ENCODE measurements at regions not wholly inside any gene's neighbourhood (a gene's known extent, or its start where the extent isn't known, plus 50 kb on each side); places are given as distances from the start of the nearest gene placed in this dataset.

DNA sequence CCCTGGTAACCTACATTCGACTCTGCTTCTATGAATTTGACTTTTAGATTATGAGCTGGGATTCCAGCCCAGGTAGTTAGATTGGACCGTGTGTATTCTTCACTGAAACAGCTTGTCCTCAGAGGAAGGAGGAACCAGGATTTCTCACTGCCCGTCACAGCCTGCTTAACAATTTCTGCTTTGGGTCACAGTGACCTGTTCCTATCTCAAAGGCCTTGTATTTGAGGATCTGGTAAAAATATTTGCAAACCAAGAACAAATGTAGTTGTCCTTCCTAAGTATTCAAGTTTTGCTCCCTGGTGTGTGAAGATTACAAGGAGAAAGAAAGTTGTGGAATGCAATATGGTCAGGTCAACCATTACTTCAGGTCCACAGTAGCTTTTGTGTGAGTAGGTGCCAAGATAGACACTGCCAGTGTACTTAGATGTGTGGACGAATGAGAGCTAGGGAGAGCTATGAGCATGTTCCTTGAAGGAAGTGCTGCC, 55.1 kb downstream of the KIF4B start:
- no peak for DNase-seq

DNA sequence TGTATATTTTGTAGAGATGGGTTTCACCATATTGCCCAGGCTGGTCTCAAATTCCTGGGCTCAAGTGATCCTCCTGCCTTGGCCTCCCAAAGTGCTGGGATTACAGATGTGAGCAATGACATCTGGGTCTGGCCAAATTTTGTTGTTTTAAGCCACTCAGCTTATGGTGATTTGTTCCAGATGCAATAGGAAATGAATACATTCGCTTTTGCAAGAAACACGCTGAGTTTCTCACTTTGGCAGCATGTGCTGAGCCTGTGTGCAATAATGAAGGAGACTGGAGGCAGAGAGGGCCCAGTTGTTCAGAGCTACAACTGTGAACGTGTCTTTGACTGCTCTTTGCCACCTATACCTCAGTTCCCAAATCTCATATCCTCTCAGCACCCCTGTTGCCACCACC, 56.4 kb downstream of the KIF4B start:
- DNase-seq = no peak

DNA sequence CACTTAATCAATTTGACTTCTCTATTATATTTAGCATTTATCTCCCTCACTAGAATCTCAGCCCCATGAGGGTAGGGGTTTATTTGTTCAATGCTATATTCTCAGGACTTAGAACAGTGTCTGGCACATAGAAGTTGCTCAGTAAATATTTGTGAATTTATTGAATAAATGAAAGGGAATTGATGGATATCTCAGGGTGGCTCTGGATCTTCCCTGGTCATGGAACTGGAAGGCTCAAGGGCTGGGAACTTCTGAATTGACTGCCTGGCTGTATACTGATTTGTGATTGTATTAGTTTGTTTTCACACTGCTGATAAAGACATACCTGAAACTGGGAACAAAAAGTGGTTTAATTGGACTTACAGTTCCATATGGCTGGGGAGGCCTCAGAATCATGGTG, 57.2 kb downstream of the KIF4B start:
- no peak for DNase-seq

DNA sequence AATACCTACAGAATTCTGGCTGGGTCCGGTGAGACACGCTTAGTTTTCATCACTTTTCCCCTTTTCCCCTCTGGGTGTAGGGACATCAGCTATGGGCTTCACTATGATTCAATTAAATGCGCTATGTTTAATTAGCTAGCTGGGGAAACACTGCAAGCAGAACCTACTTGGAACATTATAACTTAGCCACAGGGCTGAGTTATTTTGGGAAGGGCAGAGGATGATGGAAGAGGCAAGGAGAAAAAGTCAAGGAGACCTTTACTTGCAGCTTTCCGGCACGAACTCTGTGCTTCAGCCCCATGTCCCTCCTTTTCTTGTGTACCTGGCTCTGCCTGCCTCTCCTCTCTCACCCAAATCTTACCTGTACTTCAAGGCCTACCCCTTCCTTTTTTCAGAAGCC, 62.8 kb downstream of the KIF4B start:
- no peak for DNase-seq

DNA sequence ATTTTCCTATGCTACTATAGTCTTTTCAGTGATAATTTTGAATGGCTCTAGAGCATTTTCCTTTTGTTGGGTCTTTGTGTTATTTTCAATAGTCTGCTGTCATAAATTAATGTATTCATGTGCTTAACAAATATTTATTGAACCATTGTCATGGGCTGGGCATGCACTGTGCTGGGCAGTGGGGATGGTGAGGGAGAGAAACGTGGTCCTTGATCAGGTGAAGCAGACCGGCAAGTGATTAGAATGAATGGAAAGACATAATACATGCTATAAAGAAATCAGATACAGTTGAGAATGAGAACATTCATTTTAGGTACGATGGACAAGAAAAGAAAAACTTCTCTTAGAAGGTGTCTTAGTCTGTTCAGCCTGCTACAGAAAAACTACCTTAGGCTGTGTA, 66.1 kb downstream of the KIF4B start:
- DNase-seq = no peak

DNA sequence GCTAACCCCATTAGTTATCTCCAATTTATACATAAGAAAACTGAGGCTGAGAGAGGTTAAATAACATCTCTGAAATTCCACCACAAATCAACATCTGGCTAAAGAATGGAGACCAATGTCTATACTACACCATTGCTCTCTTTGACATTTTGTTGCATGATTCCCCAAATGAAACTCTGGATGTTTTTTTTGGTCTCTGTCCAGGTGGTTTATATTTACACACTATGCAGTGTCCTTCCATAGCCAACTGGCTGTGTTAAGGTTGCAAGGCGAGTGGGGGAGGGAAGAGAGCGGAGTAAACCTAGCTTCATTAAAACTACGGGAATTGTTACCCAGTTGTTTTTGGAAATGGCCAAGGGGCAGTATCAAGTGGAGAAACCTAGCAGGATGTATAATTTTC, 67.2 kb downstream of the KIF4B start:
- no peak for DNase-seq

DNA sequence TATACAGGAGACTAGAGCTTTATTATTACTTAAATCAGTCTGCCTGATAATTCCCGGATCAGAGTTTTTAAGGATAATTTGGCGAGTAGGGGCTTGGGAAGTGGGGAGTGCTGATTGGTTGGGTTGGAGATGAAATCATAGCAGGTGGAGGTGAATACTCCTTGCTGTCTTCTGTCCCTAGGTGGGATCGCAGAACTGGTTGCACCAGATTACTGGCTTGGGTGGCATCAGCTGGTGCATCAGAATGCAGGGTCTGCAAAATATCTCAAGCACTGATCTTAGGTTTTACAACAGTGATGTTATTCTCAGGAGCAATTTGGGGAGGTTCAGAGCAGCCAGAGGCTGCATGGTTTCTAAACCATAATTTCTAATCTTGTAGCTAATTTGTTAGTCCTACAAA, 68.1 kb downstream of the KIF4B start:
- no peak for DNase-seq

DNA sequence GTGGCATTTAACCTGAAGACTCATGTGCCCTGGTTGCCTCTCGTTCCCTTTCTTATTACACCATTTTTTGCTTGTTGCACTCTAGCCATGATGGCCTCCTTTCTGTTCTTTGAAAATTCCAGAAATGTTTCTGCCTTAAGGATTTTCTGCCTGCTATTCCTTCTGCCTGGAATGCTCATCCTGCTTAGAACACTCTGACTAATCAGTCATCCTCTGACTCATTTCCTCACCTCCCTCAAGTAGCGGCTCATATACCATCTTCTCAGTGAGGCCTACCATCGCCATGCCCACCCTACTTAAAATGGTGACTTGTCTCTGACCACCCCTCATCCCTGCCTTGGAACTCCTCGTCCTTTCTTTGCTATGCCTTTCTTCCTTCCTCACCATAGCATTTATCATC, 68.8 kb downstream of the KIF4B start:
- no peak for DNase-seq

DNA sequence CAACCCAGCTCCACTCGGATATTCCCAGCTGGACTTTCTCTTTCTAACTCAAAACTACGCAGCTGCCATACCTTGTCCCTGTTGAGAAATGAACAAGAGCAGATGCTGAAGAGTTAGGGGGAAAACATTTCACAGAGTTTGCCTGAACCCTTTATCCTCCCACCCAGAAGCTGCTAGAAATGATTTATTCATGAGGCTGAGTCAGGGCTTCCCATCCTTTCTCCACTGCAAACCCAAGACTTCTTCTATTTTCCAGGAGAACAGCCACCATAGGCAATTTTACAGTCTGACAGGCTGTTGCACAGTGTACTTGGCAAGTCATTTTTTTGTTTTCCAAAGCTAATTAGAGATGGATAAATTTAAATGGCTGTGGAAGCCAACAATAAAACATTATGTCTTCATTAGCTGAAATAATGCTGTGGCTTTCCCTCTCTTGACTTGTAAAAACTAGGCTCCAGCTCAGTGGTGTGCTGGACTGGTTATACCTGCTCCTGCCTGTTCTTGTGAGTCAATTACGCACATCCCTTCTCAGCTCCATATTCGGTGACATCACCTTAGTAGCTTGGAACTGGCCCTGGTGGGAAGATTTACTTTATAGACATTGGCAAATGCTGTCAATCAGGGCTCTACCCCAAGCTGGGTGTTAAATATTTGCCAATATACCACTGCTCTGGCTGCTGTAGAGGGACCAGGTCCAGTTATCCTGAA, 71.9 kb downstream of the KIF4B start:
- no peak for DNase-seq

DNA sequence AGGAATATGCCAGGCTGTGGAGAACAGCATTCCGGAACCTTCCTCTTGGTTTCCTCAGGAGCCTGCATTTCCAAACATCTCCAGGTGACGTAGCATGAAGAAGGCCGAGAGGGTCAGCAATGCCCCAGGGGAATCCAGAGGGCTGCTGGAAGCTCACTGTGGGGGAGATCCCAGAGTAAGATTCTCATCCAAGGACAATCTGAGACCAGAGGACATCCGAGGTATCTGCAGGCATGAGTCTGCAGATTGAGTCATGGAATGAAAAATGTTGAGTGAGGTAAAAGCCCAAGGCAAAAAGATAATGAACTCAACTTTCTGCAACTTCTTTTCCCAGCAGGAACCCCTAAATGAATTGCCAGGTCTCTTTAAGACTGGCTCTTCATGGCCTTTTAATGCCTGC, 73.5 kb downstream of the KIF4B start:
- DNase-seq = no peak

DNA sequence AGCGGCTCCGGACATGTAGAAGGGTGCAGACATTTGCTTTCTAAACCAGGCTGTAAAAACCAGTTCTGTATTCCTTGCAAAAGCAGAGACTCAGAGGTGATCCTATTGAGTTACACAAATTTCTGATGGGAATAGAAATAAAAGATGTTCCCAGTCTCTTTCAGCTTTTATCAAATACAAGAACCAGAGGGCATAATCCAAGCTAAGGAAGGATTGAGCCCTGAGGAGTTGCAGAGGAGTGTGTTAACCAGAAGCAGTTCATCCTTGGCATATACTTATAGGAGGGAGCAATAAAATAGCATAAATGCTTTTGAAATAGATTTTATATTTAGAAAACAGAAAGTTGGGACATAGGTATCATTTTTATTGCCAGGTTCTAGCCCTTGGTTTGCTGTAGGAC, 75.3 kb downstream of the KIF4B start:
- no peak for DNase-seq

DNA sequence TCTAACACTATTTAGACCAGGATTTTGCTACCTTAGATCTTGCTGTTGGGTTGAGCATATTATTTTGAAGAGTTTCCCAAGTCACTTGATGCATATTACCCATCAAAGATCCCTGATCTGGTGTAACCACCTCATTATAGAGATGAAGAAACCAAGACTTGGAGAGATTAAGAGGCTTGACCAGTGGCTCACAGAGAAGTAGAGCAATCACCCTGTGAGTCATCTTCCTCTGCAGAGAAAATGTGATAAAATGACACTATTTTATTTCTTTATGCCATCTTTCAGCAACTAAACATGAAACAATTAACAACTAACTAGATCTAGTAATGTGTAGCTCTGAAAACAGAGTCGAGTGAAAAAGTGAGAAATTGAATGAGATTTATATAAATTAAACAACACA, 76.1 kb downstream of the KIF4B start:
- no peak for DNase-seq

DNA sequence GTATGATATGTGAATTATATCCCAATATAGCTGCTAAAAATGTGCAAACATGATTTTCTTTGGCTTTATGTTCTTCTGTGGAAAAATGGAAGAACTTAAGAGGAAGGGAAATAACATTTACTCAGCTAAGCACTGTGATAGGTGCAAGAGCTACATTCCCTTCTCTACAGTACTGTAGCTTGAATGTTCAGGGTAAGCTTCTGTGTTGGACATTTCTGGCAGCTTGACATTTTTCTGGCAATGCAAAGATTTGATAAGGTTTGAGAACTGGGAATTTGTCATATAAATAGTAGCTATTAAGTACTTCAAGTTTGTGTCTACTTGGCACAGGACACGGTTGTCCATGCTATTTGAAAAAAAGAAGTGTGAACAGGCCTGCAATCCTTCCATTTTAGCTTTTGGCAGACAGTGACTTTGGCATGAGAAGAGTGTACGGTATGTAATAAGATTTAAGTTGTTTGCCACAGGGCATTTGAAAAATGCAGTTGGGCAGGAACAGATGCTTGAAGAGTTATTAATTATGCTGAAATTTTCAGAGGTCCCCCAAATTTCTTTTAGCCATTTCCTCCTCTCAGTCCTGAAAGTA, 77.6 kb downstream of the KIF4B start:
- no peak for DNase-seq

DNA sequence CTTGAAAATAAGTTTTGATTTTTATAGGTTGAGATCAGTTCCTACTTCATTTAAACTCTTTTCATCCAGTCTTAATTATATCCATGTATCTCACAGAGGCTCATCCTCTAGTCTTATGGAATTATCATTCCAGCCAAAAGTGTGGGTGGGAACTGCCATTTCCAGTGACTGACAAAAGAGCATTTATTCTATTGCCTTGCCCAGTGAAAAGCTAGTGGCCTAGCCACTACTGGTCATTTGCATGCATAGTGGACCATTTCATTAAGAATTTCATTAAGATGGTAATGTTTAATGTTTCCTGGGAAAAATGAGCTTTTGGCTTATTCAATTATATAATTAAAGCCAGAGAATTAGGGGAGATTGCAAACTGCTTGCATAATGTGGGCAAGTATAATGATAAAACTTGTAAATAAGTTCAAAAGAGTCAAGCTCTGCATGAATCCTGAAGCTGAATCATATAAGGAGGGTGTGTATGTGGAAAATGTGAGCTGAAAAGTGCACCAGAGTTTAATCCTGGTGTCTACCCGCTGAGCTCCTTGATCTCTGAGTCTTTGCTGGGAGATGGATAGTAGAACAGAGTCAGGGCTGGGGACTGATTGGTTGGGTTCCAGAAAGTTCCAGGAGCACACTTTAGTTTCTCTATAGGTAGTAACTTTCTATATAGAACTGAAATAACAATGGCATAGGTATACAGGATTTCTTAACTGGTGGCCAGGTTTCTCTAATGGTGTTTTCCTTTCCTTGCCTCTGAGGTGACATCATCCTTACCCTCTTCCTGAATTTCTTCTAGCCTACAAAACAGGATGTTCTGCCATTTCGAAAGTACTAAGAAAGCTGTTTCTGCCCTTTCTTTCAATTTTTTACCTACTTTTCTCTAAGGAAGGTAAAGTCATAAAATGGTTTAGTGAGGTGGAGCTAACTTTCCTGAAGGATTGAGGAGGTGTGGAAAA, 78.5 kb downstream of the KIF4B start:
- no peak for DNase-seq

DNA sequence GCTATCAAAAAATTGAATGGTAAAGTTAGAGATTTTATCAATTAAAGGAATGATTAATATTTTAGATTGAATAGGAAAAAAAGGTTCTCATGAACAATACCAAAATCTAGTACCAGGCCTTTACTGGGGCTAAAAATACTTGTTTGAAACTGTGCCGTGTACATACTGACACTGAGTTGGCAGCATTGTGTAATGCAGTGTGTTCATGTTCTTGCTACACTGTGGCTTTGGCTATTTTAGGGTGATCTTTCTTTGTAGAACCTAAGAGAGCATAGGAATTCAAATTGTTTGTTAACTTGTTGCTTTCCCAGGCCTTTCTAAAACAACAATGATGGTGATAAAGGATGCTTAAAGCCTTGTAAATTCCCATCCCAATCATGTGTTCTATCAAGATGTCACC, 80.9 kb downstream of the KIF4B start:
- no peak for DNase-seq

DNA sequence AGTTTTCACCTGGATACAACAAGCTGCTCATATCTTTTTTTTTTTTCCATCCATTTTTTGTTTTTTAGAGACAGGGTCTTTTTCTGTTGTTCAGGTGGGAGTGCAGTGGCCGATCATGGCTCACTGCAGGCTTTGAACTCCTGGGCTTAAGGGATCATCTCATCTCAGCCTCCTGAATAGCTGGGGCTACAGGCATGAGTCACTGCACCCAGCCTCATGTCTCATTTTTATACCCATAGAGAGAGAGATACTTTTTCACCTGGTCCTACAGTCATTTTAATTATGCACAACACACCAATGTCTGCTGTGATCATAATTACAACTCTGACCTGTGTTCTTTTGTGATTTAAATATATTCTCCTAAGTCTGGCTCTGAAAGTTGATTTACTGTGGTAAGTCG, 84.4 kb downstream of the KIF4B start:
- no peak for DNase-seq

DNA sequence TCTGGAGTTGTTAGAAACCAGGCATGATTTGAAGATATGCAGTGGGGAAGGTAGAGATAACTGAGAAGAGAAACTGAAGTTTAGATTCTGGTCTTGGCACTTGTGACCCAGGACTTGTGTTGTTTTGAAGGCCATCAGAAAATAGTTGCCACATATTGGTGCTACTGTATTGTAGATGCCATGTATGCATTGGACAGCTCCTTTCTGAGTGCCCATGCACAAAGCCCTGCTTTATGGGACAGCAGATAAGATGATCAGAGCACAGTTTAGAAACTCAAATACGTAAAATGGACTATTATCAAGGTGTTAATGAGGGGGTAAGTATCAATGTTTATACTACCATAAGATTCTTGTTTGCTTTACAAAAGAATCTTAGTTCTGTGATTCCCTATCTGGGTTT, 84.9 kb downstream of the KIF4B start:
- no peak for DNase-seq

DNA sequence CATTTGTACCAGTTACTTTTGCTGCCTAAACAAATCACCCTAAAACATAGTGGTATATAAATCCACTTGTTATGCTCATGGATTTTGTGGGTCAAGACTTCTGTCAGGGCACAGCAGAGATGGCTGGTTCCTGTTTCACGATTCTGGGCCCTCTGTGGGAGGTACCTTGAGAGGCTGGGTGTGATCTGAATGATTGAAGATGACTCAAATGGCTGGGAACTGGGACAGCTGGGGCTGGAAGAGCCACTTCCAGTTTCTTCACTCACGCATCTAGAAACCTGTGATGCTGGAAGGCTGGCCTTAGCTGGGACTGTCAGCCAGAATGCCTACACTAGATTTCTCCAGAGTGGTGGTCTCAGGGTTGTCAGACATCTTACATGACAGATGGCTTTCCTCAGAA, 88.1 kb downstream of the KIF4B start:
- DNase-seq = no peak

DNA sequence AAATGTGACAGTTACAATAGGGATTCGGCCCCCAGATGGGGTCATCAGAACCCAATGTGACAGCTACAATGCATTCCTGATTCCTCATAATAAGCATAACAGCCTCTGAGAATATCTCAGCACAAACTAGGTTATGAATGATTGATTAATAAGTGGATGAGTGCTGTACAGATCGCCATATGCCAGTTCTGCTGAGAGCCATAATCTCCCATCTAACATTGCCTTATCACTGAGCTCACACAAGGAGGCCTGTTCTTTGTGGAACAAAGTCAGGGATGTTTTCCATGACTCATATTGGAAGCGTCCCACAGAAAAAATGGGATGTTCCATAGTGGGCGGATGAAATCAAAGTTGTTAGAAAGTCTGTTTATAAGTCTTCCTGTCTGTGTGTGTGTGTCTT, 89.6 kb downstream of the KIF4B start:
- DNase-seq = no peak

DNA sequence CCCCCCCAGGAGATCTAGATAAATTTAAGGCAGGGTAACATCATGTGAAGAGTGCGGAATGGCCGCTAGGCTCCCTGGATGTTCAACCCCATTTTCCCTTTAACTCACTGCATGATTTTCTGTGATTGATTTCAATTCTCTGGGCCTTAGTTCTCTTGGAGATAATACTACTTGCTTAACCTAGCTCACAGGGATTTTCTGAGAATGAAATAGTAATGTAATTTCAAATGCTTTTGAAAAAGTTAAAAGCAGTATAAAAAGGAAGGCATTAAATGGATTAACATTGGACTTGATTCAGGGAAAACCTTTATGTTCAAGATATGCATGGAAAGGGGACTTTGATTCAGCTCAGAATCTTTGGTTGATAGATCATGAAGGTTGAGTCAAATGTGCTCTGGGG, 90.9 kb downstream of the KIF4B start:
- DNase-seq = no peak

DNA sequence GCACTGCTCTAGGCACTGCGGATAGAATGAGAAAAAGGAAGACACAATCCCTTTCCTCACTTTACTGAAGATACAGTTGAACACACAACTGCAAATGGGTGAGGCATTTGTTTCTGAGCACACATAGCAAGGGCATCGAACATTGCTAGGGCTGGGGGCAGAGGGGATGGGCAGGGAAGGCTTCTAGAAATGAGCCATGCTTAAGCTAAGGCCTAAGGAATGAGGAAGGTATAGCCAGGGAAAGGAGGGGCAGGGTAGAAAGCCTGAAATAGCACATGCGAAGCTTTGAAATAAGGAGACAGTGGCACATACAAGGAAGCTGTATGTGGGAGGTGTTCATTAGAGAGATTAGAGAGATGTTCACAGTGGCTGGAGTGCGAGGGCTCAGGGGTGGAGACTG, 92.7 kb downstream of the KIF4B start:
- no peak for DNase-seq

DNA sequence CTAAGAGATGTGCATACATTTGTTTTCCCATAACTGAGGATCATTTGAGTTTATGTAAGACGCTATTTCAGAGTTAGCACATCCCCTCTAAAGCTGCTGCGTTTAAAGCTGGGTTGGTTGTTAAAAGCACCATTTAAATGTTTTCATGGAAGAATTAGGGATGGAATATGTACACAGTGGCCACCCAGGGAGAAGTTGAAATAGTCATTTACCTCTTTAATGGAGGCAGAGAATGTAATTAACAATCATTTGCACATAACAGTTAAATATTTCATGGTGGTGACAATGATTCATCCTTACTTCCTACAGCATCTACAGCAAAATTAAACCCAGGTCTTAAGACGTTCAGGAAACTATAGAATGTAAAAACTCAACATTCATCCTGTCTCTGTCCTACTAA, 100.3 kb downstream of the KIF4B start:
- no peak for DNase-seq

DNA sequence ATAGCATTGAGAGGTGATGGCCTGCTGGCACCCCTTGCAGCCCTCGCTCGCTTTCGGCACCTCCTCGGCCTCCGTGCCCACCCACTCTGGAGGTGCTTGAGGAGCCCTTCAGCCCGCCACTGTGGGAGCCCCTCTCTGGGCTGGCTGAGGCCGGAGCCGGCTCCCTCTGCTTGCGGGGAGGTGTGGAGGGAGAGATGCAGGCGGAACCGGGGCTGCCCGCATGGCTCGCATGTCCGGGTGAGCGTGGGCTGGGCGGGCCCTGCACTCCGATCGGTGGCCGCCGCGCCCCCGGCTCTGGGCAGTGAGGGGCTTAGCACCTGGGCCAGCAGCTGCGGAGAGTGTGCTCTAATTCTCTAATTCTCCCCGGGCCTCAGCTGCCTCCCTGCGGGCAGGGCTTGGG, 101.1 kb downstream of the KIF4B start:
- DNase-seq = no peak

All from NCI-H1092 (cell line).